Neural progenitor cell (in vitro differentiated cells): ENCODE measurements at regions not wholly inside any gene's neighbourhood (a gene's known extent, or its start where the extent isn't known, plus 50 kb on each side); places are given as distances from the start of the nearest gene placed in this dataset.

Experiments
- DNase-seq: peaks from one replicate; pipeline ENCODE4 v3.0.0-alpha.2; 2016; ENCODE audit warnings: low spot score
- H2AFZ ChIP-seq: fragments of 200-600 bp; sonication (generic); replicated peaks from 2 replicates; pipeline ENCODE4 v1.6.1; 2016; ENCODE audit warnings: antibody characterized with exemption
- H3F3A ChIP-seq: fragments of 200-600 bp; sonication (generic); 2 replicates; pipeline ENCODE4 v1.6.1; 2016; ENCODE audit warnings: antibody characterized with exemption, low read depth
- H3K27ac ChIP-seq: fragments of 200-600 bp; sonication (generic); 2 replicates; pipeline ENCODE4 v1.5.1; 2016; ENCODE audit warnings: mild to moderate bottlenecking
- H3K27me3 ChIP-seq: fragments of 200-600 bp; sonication (generic); 2 replicates; pipeline ENCODE4 v1.6.1; 2016; ENCODE audit warnings: mild to moderate bottlenecking, moderate library complexity
- H3K36me3 ChIP-seq: fragments of 200-600 bp; sonication (generic); 2 replicates; pipeline ENCODE4 v1.5.1; 2016
- H3K4me1 ChIP-seq: fragments of 200-600 bp; sonication (generic); 2 replicates; pipeline ENCODE4 v1.6.1; 2016; ENCODE audit warnings: mixed run types
- H3K4me2 ChIP-seq: fragments of 200-600 bp; sonication (generic); 2 replicates; pipeline ENCODE4 v1.6.1; 2016
- H3K4me3 ChIP-seq: fragments of 200-600 bp; sonication (generic); 2 replicates; pipeline ENCODE4 v1.5.1; 2016
- H3K79me2 ChIP-seq: fragments of 200-600 bp; sonication (generic); 2 replicates; pipeline ENCODE4 v1.6.1; 2016; ENCODE audit warnings: low read depth
- H3K9ac ChIP-seq: fragments of 200-600 bp; sonication (generic); 2 replicates; pipeline ENCODE4 v1.6.1; 2016
- H3K9me3 ChIP-seq: fragments of 200-600 bp; sonication (generic); 2 replicates; pipeline ENCODE4 v1.5.1; 2016; ENCODE audit warnings: low read depth
- H4K20me1 ChIP-seq: fragments of 200-600 bp; sonication (generic); 2 replicates; pipeline ENCODE4 v1.6.1; 2016; ENCODE audit warnings: low read depth
- H3K27ac Mint-ChIP-seq: 3 replicates; pipeline ENCODE4 v1.8.0; 2021; ENCODE audit warnings: mixed read lengths
- H3K27me3 Mint-ChIP-seq: 2 replicates; pipeline ENCODE4 v1.8.0; 2022; ENCODE audit warnings: low read depth, mild to moderate bottlenecking, inconsistent platforms, moderate library complexity, mixed read lengths; ENCODE audit not compliant: insufficient read depth
- H3K36me3 Mint-ChIP-seq: 3 replicates; pipeline ENCODE4 v1.8.0; 2021; ENCODE audit warnings: mixed read lengths
- H3K4me1 Mint-ChIP-seq: 3 replicates; pipeline ENCODE4 v1.8.0; 2021; ENCODE audit warnings: mixed read lengths
- H3K4me3 Mint-ChIP-seq: 3 replicates; pipeline ENCODE4 v1.8.0; 2021; ENCODE audit warnings: mild to moderate bottlenecking, moderate library complexity, mixed read lengths
- H3K9me3 Mint-ChIP-seq: 3 replicates; pipeline ENCODE4 v1.8.0; 2020; ENCODE audit warnings: mixed read lengths
- EZH2 ChIP-seq: fragments of 200-600 bp; sonication (generic); IDR thresholded peaks from 2 replicates; pipeline ENCODE4 v1.6.1; 2017; ENCODE audit warnings: antibody characterized with exemption, mild to moderate bottlenecking, moderate library complexity
- EZH2phosphoT487 ChIP-seq: fragments of 200-600 bp; sonication (generic); IDR thresholded peaks from 2 replicates; pipeline ENCODE4 v1.6.1; 2017; ENCODE audit warnings: antibody characterized with exemption
- TF ChIP-seq, protein P1 (sequence below): fragments of 200-600 bp; sonication (generic); IDR thresholded peaks from 2 replicates; pipeline ENCODE4 v1.5.1; 2017; ENCODE audit warnings: antibody characterized with exemption, mild to moderate bottlenecking

DNA sequence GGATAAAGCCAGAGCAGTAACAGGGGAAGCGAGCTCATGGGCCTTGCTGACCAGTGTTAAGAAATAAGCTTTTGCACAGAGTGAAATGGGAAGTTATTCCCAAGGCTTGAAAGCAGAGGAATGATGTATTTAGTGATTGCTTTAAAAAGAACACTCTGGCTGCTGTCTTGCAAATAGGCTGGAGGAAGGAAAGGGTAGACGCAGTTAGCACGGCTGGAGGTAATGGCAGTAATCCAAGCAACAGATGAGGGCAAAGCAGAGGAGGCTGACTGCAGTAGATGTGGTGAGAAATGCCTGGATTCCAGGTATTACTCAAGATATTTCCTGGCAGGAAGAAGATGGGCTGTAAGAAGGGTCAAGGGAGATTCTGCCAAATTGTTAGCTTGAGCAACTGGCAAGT is 1342.3 kb upstream of the AGA start:
- H3K79me2 ChIP-seq: no peaks in the 10 kb centered on the region
- no peaks in the 10 kb centered on the region for H3K9me3 Mint-ChIP-seq
- H3K9ac ChIP-seq: no peak overlapping the region
- no peak overlapping the region for H3K27ac Mint-ChIP-seq
- peaks cover 20% of the 10 kb centered on the region for H3K4me1 ChIP-seq
- no peaks in the 10 kb centered on the region for H3K27me3 ChIP-seq
- H3K4me1 Mint-ChIP-seq: no peaks in the 10 kb centered on the region
- H3K4me3 ChIP-seq: no peak overlapping the region
- H3K36me3 ChIP-seq: no peaks in the 10 kb centered on the region
- TF ChIP-seq EZH2phosphoT487 (no peak), EZH2 (no peak)
- TF ChIP-seq, protein P1, sequence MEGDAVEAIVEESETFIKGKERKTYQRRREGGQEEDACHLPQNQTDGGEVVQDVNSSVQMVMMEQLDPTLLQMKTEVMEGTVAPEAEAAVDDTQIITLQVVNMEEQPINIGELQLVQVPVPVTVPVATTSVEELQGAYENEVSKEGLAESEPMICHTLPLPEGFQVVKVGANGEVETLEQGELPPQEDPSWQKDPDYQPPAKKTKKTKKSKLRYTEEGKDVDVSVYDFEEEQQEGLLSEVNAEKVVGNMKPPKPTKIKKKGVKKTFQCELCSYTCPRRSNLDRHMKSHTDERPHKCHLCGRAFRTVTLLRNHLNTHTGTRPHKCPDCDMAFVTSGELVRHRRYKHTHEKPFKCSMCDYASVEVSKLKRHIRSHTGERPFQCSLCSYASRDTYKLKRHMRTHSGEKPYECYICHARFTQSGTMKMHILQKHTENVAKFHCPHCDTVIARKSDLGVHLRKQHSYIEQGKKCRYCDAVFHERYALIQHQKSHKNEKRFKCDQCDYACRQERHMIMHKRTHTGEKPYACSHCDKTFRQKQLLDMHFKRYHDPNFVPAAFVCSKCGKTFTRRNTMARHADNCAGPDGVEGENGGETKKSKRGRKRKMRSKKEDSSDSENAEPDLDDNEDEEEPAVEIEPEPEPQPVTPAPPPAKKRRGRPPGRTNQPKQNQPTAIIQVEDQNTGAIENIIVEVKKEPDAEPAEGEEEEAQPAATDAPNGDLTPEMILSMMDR: no peak
- H3K27me3 Mint-ChIP-seq: no peaks in the 10 kb centered on the region
- no peaks in the 10 kb centered on the region for H3K9me3 ChIP-seq
- H3K4me3 Mint-ChIP-seq: no peak overlapping the region
- no peaks in the 10 kb centered on the region for H3K36me3 Mint-ChIP-seq
- no peak overlapping the region for H3K27ac ChIP-seq
- no peak for DNase-seq
- no peaks in the 10 kb centered on the region for H4K20me1 ChIP-seq
- H3F3A ChIP-seq: peaks cover 4% of the 10 kb centered on the region
- peak overlapping the region; percentile 51 for H2AFZ ChIP-seq
- H3K4me2 ChIP-seq: no peak overlapping the region

DNA sequence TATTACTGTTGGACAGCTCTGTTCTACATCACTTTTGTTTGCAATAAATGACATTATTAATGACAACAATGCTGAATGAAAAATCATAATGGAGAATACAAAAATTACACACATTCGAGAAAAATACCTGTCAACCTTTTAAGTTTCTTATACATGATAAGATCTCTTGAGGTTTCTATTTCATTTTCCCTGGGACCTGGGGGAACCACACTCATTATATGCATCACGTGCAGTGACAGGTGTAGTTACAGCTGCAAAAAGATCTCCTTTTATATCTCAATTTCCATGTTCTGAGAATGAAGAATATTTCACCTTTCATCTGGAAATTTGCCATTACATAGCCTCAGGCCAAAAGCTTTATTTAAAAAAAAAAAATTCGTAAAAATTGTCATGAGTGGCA is 1347.0 kb upstream of the AGA start:
- no peaks in the 10 kb centered on the region for H3K27me3 ChIP-seq
- H3K4me3 ChIP-seq: no peak overlapping the region
- H3K27ac ChIP-seq: no peak overlapping the region
- H4K20me1 ChIP-seq: no peaks in the 10 kb centered on the region
- H3K9me3 Mint-ChIP-seq: no peaks in the 10 kb centered on the region
- H3K4me2 ChIP-seq: no peak overlapping the region
- TF ChIP-seq EZH2 (no peak), EZH2phosphoT487 (no peak)
- TF ChIP-seq, protein P1: no peak
- no peak overlapping the region for H3K4me3 Mint-ChIP-seq
- no peaks in the 10 kb centered on the region for H3K36me3 ChIP-seq
- no peaks in the 10 kb centered on the region for H3K27me3 Mint-ChIP-seq
- no peak overlapping the region for H3K27ac Mint-ChIP-seq
- H3F3A ChIP-seq: no peaks in the 10 kb centered on the region
- no peak overlapping the region for H3K9ac ChIP-seq
- no peak for DNase-seq
- no peaks in the 10 kb centered on the region for H3K79me2 ChIP-seq
- H3K9me3 ChIP-seq: no peaks in the 10 kb centered on the region
- no peaks in the 10 kb centered on the region for H3K4me1 Mint-ChIP-seq
- H3K36me3 Mint-ChIP-seq: no peaks in the 10 kb centered on the region
- H2AFZ ChIP-seq: no peak overlapping the region
- H3K4me1 ChIP-seq: peaks cover 4% of the 10 kb centered on the region

DNA sequence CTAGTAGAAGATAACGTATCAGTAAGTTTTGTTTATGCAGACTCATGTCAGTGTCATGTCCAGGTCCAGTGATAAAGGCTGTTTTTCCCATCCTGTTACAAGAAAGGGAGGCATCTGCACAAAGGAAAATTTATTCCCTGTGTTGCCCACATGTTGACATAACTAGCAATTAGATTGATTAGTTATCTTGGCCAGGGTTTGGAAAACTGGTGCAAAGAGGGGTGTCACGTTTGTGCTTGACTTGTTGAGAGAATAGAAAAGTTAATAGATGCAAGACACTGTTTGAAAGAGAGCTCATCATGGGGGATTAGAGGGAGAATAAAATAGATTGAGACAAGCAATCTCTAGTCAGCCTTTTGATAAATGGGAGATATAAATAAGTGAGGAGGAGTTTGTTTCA is 1357.0 kb upstream of the AGA start:
- no peak overlapping the region for H3K27ac Mint-ChIP-seq
- no peaks in the 10 kb centered on the region for H3K9me3 ChIP-seq
- no peaks in the 10 kb centered on the region for H3F3A ChIP-seq
- H3K4me1 Mint-ChIP-seq: no peaks in the 10 kb centered on the region
- peaks cover 4% of the 10 kb centered on the region for H3K4me1 ChIP-seq
- no peak overlapping the region for H2AFZ ChIP-seq
- TF ChIP-seq EZH2phosphoT487 (no peak), EZH2 (no peak)
- TF ChIP-seq, protein P1: no peak
- H3K36me3 Mint-ChIP-seq: no peaks in the 10 kb centered on the region
- no peak overlapping the region for H3K4me2 ChIP-seq
- H3K27me3 Mint-ChIP-seq: no peaks in the 10 kb centered on the region
- H3K4me3 ChIP-seq: no peak overlapping the region
- no peak overlapping the region for H3K9ac ChIP-seq
- no peaks in the 10 kb centered on the region for H4K20me1 ChIP-seq
- H3K36me3 ChIP-seq: no peaks in the 10 kb centered on the region
- H3K27ac ChIP-seq: no peak overlapping the region
- H3K79me2 ChIP-seq: no peaks in the 10 kb centered on the region
- no peaks in the 10 kb centered on the region for H3K9me3 Mint-ChIP-seq
- no peak overlapping the region for H3K4me3 Mint-ChIP-seq
- H3K27me3 ChIP-seq: no peaks in the 10 kb centered on the region
- DNase-seq: no peak

DNA sequence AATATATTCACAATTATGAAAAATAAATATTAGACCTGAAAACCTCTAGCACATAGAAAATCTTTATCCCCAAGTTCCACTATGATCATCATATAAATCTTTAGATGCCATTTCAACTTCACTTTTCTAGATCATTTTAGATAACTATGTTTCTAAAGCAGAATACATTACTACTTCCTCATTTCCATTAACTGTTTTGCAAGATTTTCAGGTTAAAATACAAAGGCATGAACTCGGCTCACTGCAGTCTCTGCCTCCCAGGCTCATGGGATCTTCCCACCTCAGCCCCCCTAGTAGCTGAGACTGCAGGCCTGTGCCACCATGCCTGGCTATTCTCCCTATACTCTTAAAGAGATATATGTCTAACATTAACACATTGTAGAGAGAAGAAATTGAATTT is 1365.9 kb upstream of the AGA start:
- Mint-ChIP-seq H3K4me1 (no peaks in the 10 kb centered on the region), H3K4me3 (no peak overlapping the region), H3K27me3 (no peaks in the 10 kb centered on the region), H3K36me3 (no peaks in the 10 kb centered on the region), H3K9me3 (no peaks in the 10 kb centered on the region), H3K27ac (no peak overlapping the region)
- Histone ChIP-seq H3K27me3 (no peaks in the 10 kb centered on the region), H2AFZ (no peak overlapping the region), H3K27ac (no peak overlapping the region), H4K20me1 (no peaks in the 10 kb centered on the region), H3F3A (no peaks in the 10 kb centered on the region), H3K4me2 (no peak overlapping the region), H3K9me3 (no peaks in the 10 kb centered on the region), H3K79me2 (no peaks in the 10 kb centered on the region), H3K36me3 (no peaks in the 10 kb centered on the region), H3K4me1 (peaks cover 12% of the 10 kb centered on the region), H3K9ac (no peak overlapping the region), H3K4me3 (no peak overlapping the region)
- no peak for TF ChIP-seq EZH2
- TF ChIP-seq EZH2phosphoT487: no peak
- TF ChIP-seq, protein P1: no peak
- no peak for DNase-seq
